ENCODE measurements at regions not wholly inside any gene's neighbourhood (a gene's known extent, or its start where the extent isn't known, plus 50 kb on each side); places are given as distances from the start of the nearest gene placed in this dataset.

DNA sequence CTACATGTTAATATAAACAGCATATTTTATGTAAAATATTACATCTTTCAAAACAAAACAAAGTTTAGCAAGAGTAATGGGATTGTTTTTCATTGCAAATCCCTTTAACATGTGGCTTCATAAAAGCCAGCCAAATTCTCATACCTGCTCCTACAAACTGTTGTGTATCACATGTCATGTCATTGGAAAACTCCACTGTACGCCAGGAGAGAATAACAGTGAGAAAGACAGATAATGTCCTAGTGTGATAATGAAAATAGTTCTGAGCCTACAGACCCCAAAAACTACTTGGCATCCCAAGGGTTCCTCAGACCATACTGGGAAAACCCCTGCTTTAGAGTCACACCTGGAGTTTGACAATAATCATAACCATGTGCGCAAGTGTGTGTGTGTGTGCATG is 182.7 kb upstream of the HNRNPA3 start:
- TF ChIP-seq, protein P1, sequence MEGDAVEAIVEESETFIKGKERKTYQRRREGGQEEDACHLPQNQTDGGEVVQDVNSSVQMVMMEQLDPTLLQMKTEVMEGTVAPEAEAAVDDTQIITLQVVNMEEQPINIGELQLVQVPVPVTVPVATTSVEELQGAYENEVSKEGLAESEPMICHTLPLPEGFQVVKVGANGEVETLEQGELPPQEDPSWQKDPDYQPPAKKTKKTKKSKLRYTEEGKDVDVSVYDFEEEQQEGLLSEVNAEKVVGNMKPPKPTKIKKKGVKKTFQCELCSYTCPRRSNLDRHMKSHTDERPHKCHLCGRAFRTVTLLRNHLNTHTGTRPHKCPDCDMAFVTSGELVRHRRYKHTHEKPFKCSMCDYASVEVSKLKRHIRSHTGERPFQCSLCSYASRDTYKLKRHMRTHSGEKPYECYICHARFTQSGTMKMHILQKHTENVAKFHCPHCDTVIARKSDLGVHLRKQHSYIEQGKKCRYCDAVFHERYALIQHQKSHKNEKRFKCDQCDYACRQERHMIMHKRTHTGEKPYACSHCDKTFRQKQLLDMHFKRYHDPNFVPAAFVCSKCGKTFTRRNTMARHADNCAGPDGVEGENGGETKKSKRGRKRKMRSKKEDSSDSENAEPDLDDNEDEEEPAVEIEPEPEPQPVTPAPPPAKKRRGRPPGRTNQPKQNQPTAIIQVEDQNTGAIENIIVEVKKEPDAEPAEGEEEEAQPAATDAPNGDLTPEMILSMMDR (conservative IDR thresholded peaks at IDR 0.05; ENCODE audit: low read depth, low read length) = no peak
- TF ChIP-seq EZH2 (IDR thresholded peaks at IDR 0.05; ENCODE audit: borderline replicate concordance, low read depth, low read length, poor library complexity, severe bottlenecking) = no peak
